T-helper 2 cell (primary cell): ENCODE measurements at regions not wholly inside any gene's neighbourhood (a gene's known extent, or its start where the extent isn't known, plus 50 kb on each side); places are given as distances from the start of the nearest gene placed in this dataset.
"Not testable (repeated sequence)": the region's sequence is repeated elsewhere in the genome, so short reads cannot be mapped to it uniquely, and the experiment has no call there.

Source experiments
- DNase-seq, 5 experiments: peaks; one replicate each; pipeline versions ENCODE4 v3.0.0 to v3.0.0-alpha.2; 2012 to 2022

GRCh38 chr4:131119661-131120060, 2023.7 kb downstream of the C4orf33 start:
- no peak for DNase-seq

- DNase-seq = no peak
These were observed 2011.9 kb upstream of the PCDH10 start for GRCh38 chr4:131137196-131137595.

DNA sequence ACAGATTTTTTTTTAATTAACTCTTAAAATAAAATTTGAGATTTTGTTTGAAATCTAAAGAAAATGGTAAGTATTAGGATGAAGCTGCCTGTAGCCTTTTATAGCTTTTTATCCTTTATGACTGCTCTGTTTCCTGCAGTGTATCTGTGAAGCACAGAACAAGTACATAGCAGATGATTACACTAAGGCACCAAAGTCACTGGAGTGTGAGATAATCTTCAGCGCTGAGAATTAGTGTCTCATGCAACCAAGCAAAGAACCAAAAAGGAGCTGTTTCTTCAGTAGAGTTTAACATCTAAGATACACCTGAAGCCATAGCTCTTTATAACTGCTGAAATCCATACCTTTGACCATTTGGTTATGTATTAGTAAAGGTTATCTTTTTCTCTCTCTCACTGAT, 1989.8 kb upstream of the PCDH10 start:
- no peak for DNase-seq

DNA sequence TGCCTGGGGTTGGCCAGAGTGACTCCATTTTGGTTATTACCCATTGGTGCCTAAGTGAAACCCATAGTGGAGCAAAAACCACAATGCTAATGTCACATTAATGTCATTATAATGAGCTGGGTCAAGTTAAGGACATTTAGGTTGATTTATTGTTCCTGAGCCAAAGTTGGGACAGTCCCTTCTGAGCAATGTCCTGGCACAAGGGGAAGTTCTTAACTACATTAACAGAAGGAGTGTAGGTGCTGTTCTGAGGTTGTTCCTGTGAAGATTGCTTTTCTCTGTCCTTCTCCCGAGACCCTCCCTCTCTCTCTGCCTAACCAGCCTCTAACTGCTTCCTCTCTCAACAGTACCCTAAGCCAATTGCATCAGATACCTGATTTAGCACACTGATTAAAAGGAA, 1956.8 kb upstream of the PCDH10 start:
- DNase-seq = no peak

DNA sequence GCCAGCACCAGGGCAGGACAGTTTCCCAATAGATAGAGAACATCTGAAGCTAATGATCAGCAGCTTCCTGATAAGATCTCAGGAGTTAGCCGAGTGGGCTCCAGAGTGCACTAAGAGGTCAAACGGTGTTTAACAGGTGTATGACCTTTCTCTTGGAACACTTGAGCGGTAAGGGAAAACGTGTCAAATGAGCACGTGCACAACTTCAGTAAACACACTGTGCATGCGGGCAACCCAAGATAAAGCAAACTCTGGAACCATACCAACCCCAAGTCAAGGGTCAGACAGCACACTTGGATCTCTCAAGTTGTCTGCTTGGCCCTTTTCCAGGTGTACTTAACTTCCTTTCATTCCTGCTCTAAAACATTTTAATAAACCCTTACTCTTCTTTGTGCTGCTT, 1941.5 kb upstream of the PCDH10 start:
- DNase-seq = no peak

- no peak for DNase-seq
These were observed 1900.8 kb upstream of the PCDH10 start for GRCh38 chr4:131248314-131248713.

- DNase-seq = no peak
These were observed 1897.8 kb upstream of the PCDH10 start for GRCh38 chr4:131251321-131251720.

DNA sequence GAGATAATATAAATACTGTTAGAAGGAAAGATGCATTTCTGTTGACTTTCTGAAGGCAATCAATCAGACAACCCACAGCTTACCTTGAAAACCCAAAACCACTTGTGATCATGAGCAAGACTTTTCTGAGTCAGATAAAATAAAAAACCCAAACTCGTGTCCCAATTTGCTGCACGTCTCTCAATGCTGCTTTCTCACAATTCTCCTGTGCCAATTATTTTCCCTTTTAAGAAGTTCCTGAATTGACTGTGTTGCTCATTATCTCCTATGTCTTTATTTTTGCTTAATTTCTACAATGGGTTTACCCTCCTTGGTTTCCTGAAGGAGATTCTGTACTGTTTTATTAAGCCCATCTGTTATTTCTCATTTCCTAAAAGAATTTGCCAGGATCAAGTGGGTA, 1891.9 kb upstream of the PCDH10 start:
- DNase-seq = no peak

- DNase-seq = no peak
These were observed 1890.7 kb upstream of the PCDH10 start for GRCh38 chr4:131258361-131258760.

- DNase-seq = no peak
These were observed 1860.7 kb upstream of the PCDH10 start for GRCh38 chr4:131288441-131288840.

- DNase-seq = no peak
These were observed 1852.9 kb upstream of the PCDH10 start for GRCh38 chr4:131296192-131296591.

DNA sequence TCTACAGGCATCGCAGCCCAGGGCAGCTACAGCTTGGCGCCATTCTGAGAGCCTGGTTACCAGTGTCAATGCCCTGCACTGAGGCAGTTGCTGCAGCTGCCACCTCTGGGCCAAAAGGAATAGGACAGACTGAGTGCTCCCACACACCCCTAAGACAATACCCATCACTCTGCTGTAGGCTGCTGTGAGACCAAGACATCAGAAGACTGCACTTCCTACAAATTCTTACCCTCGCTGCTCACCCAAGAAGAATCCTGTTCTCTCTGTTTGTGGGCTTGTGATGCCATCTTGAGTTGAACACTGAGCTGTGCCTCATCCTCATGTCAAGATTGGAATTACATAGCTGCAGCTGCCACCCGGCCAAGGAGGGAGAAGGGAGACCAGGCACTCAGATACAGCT, 1847.0 kb upstream of the PCDH10 start:
- DNase-seq = no peak

- DNase-seq = no peak
These were observed 1844.4 kb upstream of the PCDH10 start for GRCh38 chr4:131304686-131305085.

DNA sequence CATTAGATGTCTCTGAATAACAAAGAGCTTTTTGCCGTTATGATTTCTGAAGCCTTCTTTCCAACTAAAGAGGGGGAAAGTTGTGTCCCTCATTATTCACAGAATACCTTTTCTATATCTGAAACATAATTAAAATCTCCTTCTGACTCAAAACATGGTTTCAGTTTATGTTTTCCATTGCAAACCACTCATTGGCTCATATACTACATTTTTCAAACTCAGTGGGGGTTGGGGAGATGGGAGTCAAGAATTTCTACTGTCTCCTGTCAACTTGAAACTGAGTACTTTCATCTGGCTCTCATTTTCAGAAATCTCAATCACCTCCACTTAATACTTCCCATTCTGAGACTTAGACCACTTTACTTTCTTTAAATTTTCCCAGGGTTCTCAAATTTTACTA, 1839.5 kb upstream of the PCDH10 start:
- no peak for DNase-seq

GRCh38 chr4:131316086-131316485, 1833.0 kb upstream of the PCDH10 start:
- no peak for DNase-seq

- DNase-seq = no peak
These were observed 1811.2 kb upstream of the PCDH10 start for GRCh38 chr4:131337936-131338335.

DNA sequence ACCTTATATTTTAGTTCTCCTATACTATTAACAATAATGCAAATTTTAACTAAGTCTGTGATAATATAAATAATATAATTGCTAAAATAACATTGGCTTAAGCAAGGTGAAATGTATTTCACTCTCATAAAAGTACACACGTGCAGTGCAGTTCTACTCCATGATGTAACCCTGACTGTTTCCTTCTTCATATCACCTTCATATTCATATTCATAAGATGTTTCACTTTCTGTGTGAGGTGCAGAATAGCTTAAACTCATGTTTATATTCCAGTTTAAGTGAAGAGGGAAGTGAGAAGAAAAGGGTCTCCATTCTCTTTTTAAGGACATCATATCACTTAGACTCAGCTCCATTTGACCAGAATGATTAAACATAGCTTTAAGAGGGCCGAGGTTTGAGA, 1810.0 kb upstream of the PCDH10 start:
- no peak for DNase-seq

GRCh38 chr4:131344761-131345160, 1804.3 kb upstream of the PCDH10 start:
- DNase-seq = no peak

DNA sequence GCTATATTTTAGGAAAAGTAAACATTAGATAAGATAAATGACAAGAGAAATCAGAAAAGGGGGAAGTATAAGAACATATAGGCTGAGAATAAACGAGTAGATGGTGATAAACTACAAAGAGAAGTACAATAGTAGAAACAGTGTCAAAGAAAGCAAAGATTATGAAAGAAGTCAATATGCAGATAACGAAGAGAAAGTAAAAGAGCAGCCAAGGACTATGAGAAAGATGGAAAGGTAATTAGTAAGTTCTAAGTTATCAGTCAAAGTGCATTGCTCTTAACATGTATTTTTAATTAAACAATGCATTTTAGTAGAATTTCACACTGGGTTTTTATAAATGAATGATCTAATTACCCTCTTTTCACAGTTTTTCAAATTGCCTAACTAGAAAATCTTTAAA, 1801.3 kb upstream of the PCDH10 start:
- DNase-seq = no peak

DNA sequence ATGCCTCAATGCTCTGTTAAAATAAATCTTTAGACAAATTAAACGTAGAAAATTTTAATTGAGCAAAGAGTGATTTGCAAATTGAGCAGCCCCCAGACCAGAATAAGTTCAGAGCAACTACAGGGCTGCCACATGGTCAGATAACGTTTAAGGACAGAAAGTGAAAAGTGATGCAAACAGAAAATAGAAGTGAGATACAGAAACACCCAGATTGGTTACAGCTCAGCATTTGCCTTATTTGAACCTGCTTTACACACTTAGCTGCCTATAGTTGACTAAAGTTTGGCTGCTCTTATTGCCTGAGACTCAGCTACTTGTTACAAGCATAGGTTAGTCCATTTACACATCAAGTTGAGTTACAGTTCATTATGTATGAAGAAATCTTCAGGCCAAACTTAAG, 1800.8 kb upstream of the PCDH10 start:
- no peak for DNase-seq

GRCh38 chr4:131352371-131352770, 1796.7 kb upstream of the PCDH10 start:
- not testable (repeated sequence) for DNase-seq

DNA sequence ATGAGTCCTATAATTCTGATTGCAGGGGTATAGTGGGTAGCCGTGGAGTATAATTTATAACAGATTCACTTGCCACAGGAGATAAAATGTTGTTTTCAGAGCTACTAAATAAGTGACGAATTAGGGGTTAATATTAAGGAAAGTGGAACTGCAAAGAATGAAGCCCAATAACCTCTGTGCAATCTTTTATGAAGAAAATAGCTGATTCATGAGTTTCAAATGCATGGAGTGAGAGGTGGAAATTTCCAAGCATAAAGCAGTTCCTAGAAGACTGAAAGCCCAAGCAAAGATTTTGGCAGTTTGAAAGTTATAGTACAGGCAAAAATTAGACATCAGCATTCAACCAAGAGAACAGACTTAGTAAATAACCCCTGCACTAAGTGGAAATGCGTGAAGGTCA, 1782.4 kb upstream of the PCDH10 start:
- no peak for DNase-seq

DNA sequence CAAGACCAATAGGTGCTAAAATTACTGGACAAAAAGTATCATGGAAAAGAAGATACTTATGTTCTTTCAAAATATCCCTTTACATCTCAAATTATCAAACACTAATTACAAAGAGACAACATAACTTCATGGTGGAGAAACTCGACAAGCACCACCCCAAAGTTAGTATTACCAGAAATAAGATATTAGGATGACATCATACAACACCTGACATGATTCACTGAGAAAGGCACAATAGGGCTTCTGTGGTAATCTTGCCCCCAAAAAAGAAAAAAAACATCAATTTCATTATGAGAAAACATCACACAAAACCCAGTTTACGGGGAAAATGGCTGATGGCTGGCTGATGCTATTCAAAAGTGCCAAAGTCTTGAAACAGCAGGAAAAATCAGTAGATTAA, 1781.7 kb upstream of the PCDH10 start:
- no peak for DNase-seq

DNA sequence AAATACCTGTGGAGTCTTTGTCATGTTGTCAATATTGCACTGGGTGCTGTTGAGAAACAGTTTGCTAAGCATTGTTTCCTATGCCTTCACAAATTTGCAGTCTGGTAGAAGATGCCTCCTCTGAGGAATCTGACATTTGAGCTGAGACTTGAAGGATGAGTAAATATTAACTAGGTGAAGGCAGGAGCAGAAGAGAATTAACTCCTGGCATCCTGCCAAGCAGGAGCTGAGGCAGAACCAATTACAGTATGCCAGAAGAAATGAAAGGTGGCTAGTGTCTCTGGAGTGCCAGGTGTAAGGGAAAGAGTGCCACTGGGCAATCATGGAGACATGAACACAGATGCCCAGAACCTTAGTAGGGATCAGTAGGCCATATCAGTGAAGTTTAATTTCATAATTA, 1778.2 kb upstream of the PCDH10 start:
- no peak for DNase-seq

DNA sequence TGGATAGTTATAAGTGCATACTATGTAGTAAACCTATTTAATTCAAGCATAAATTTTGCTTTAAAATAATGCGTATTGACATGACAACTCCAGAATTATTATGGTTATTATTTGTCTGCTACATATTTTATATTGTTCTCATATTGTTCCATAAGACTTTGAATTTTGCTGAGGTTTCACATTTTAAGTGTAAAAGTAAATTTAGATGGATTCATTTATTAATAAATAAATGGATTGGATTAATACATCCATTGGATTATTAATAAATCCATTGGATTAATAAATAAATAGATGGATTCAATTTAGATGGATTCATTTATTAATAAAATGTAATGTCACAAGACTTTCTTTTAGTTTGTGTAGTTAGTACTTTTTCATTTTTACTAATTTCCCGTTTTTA, 1768.0 kb upstream of the PCDH10 start:
- DNase-seq = no peak

DNA sequence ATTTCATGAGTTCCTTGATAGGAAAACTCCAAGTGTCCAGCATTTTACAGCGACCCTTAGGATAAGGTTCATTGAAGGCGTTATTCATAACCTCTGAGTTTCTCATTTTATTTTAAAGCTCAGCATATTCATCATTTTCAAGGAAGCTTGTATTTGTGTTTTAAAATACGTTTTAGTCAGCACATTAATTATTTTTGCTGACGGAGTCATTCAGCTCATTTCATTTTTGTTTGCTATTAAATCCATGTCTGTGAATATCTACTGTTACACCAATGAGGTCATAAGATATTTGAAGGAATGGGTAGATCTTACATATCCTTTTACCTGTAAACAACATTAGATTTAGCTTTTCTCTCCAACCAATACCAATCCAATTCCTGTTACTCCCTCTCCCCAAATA, 1766.3 kb upstream of the PCDH10 start:
- no peak for DNase-seq
